22Rv1 (cell line): ENCODE measurements at regions not wholly inside any gene's neighbourhood (a gene's known extent, or its start where the extent isn't known, plus 50 kb on each side); places are given as distances from the start of the nearest gene placed in this dataset.

Experiments used
- ZFX ChIP-seq: fragments of 450-650 bp; IDR thresholded peaks from 2 replicates; pipeline ENCODE4 v1.6.1; 2017; ENCODE audit warnings: antibody characterized with exemption, borderline replicate concordance
- TF ChIP-seq, protein P1 (sequence below): fragments of 450-650 bp; IDR thresholded peaks from 2 replicates; pipeline ENCODE4 v1.5.1; 2017; ENCODE audit warnings: mild to moderate bottlenecking

DNA sequence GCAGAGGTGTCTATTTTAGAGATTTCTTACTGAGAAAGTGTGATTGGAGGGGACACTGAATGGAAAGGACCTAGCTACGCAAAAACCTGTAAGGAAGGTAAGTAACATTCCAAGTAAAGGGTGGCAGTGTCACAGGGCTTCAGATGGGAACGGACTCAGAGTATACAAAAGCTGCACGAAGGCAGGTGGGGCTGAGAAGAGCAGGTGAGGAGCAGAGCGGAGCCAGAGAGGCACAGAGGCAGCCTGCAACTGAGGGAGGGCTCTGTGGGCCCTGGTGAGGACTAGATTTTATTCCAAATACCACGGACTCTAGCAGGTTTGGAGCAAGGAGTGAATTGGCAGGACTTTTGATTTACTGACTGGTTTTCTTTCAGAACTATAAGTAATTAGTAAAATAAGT is 331.3 kb upstream of the PKDCC start:
- TF ChIP-seq, protein P1, sequence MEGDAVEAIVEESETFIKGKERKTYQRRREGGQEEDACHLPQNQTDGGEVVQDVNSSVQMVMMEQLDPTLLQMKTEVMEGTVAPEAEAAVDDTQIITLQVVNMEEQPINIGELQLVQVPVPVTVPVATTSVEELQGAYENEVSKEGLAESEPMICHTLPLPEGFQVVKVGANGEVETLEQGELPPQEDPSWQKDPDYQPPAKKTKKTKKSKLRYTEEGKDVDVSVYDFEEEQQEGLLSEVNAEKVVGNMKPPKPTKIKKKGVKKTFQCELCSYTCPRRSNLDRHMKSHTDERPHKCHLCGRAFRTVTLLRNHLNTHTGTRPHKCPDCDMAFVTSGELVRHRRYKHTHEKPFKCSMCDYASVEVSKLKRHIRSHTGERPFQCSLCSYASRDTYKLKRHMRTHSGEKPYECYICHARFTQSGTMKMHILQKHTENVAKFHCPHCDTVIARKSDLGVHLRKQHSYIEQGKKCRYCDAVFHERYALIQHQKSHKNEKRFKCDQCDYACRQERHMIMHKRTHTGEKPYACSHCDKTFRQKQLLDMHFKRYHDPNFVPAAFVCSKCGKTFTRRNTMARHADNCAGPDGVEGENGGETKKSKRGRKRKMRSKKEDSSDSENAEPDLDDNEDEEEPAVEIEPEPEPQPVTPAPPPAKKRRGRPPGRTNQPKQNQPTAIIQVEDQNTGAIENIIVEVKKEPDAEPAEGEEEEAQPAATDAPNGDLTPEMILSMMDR, result no peak
- TF ChIP-seq ZFX, result no peak
